Loucy (cell line): ENCODE measurements at regions not wholly inside any gene's neighbourhood (a gene's known extent, or its start where the extent isn't known, plus 50 kb on each side); places are given as distances from the start of the nearest gene placed in this dataset.

ENCODE experiments used
- H2AFZ ChIP-seq: fragments of 200-600 bp; sonication (generic); 2 replicates; pipeline ENCODE4 v1.6.0; 2016; ENCODE audit warnings: antibody characterized with exemption, mild to moderate bottlenecking, low read length, moderate library complexity
- H3F3A ChIP-seq: fragments of 200-600 bp; 2 replicates; pipeline ENCODE4 v1.6.0; 2016; ENCODE audit warnings: antibody characterized with exemption, low read depth, mild to moderate bottlenecking
- H3K27me3 ChIP-seq: fragments of 200-600 bp; sonication (generic); 2 replicates; pipeline ENCODE4 v1.6.1; 2014; ENCODE audit warnings: low read length, mild to moderate bottlenecking; ENCODE audit not compliant: insufficient read depth, poor library complexity, severe bottlenecking
- H3K36me3 ChIP-seq: fragments of 200-600 bp; sonication (generic); 2 replicates; pipeline ENCODE4 v1.6.1; 2016; ENCODE audit warnings: low read length; ENCODE audit not compliant: insufficient read depth
- H3K4me1 ChIP-seq: fragments of 200-600 bp; sonication (generic); 2 replicates; pipeline ENCODE4 v1.5.1; 2014; ENCODE audit warnings: low read length, mild to moderate bottlenecking; ENCODE audit not compliant: insufficient read depth, poor library complexity, severe bottlenecking
- H3K4me2 ChIP-seq: fragments of 200-600 bp; sonication (generic); 2 replicates; pipeline ENCODE4 v1.6.0; 2014; ENCODE audit warnings: antibody characterized with exemption, low read length, low read depth, mild to moderate bottlenecking; ENCODE audit not compliant: poor library complexity, severe bottlenecking
- H3K4me3 ChIP-seq: fragments of 200-600 bp; sonication (generic); 2 replicates; pipeline ENCODE4 v1.5.1; 2014; ENCODE audit warnings: low read length, mild to moderate bottlenecking, mixed read lengths; ENCODE audit not compliant: poor library complexity, severe bottlenecking
- H3K79me2 ChIP-seq: fragments of 200-600 bp; sonication (generic); 2 replicates; pipeline ENCODE4 v1.6.1; 2014; ENCODE audit warnings: low read length; ENCODE audit not compliant: insufficient read depth
- H3K9ac ChIP-seq: fragments of 200-600 bp; sonication (generic); 2 replicates; pipeline ENCODE4 v1.6.0; 2014; ENCODE audit warnings: mild to moderate bottlenecking, low read depth, low read length, moderate library complexity; ENCODE audit not compliant: poor library complexity, severe bottlenecking
- H3K9me2 ChIP-seq: fragments of 200-600 bp; sonication (generic); replicated peaks from 2 replicates; pipeline ENCODE4 v1.6.1; 2016; ENCODE audit warnings: low read depth, low read length, mixed read lengths
- H3K9me3 ChIP-seq: fragments of 200-600 bp; sonication (generic); 2 replicates; pipeline ENCODE4 v1.6.1; 2014; ENCODE audit warnings: mild to moderate bottlenecking, antibody characterized with exemption, low read length, low read depth; ENCODE audit not compliant: insufficient read depth
- H4K20me1 ChIP-seq: fragments of 200-600 bp; sonication (generic); 2 replicates; pipeline ENCODE4 v1.6.0; 2014; ENCODE audit warnings: antibody characterized with exemption, low read length, mild to moderate bottlenecking; ENCODE audit not compliant: insufficient read depth, poor library complexity, severe bottlenecking
- CTCF ChIP-seq: fragments of 200-600 bp; sonication (generic); conservative IDR thresholded peaks from 2 replicates; pipeline ENCODE4 v1.5.1; 2014; ENCODE audit warnings: mild to moderate bottlenecking, antibody characterized with exemption, low read length
- EZH2phosphoT487 ChIP-seq: fragments of 200-600 bp; IDR thresholded peaks from 2 replicates; pipeline ENCODE4 v1.6.1; 2018; ENCODE audit warnings: antibody characterized with exemption, mild to moderate bottlenecking, moderate library complexity, borderline replicate concordance

GRCh38 chrX:40514376-40514775 lies 66.4 kb upstream of the ATP6AP2 start:
- Histone ChIP-seq H3K9me2 (no peaks in the 10 kb centered on the region), H4K20me1 (no peaks in the 10 kb centered on the region), H3K9ac (no peak overlapping the region), H3K4me2 (no peak overlapping the region), H3K4me1 (no peaks in the 10 kb centered on the region), H3K4me3 (no peak overlapping the region), H2AFZ (no peak overlapping the region), H3F3A (no peaks in the 10 kb centered on the region), H3K9me3 (no peaks in the 10 kb centered on the region), H3K79me2 (no peaks in the 10 kb centered on the region), H3K27me3 (no peaks in the 10 kb centered on the region), H3K36me3 (no peaks in the 10 kb centered on the region)
- TF ChIP-seq EZH2phosphoT487 (no peak), CTCF (no peak)

- H3K9me3 ChIP-seq: no peaks in the 10 kb centered on the region
- H3F3A ChIP-seq: no peaks in the 10 kb centered on the region
- TF ChIP-seq EZH2phosphoT487 (no peak), CTCF (no peak)
Observed at GRCh38 chrX:40513835-40514234, 66.9 kb upstream of the ATP6AP2 start.

GRCh38 chrX:40513012-40513411 lies 67.8 kb upstream of the ATP6AP2 start:
- H3F3A ChIP-seq: no peaks in the 10 kb centered on the region
- H3K4me3 ChIP-seq: no peak overlapping the region
- no peak overlapping the region for H3K4me2 ChIP-seq
- no peaks in the 10 kb centered on the region for H4K20me1 ChIP-seq
- no peaks in the 10 kb centered on the region for H3K36me3 ChIP-seq
- H3K9ac ChIP-seq: no peak overlapping the region
- no peaks in the 10 kb centered on the region for H3K4me1 ChIP-seq
- no peaks in the 10 kb centered on the region for H3K79me2 ChIP-seq
- no peak overlapping the region for H2AFZ ChIP-seq
- H3K27me3 ChIP-seq: no peaks in the 10 kb centered on the region
- TF ChIP-seq CTCF (no peak), EZH2phosphoT487 (no peak)
- H3K9me2 ChIP-seq: no peaks in the 10 kb centered on the region
- H3K9me3 ChIP-seq: no peaks in the 10 kb centered on the region

More at GRCh38 chrX:40513835-40514234, 66.9 kb upstream of the ATP6AP2 start:
- no peaks in the 10 kb centered on the region for H3K9me2 ChIP-seq
- H3K36me3 ChIP-seq: no peaks in the 10 kb centered on the region
- no peak overlapping the region for H3K4me3 ChIP-seq
- no peaks in the 10 kb centered on the region for H3K79me2 ChIP-seq
- H2AFZ ChIP-seq: no peak overlapping the region
- no peak overlapping the region for H3K4me2 ChIP-seq
- no peak overlapping the region for H3K9ac ChIP-seq
- no peaks in the 10 kb centered on the region for H4K20me1 ChIP-seq
- no peaks in the 10 kb centered on the region for H3K4me1 ChIP-seq
- H3K27me3 ChIP-seq: no peaks in the 10 kb centered on the region
